ENCODE measurements at regions not wholly inside any gene's neighbourhood (a gene's known extent, or its start where the extent isn't known, plus 50 kb on each side); places are given as distances from the start of the nearest gene placed in this dataset.
"Not testable (repeated sequence)": the region's sequence is repeated elsewhere in the genome, so short reads cannot be mapped to it uniquely, and the experiment has no call there.

- DNase-seq = no peak
These were observed 448.7 kb upstream of the PFKP start for GRCh38 chr10:2618690-2619089.

- no peak for DNase-seq
These were observed 451.1 kb upstream of the PFKP start for GRCh38 chr10:2616215-2616614.

- DNase-seq = no peak
These were observed 455.7 kb upstream of the PFKP start for GRCh38 chr10:2611603-2612002.

GRCh38 chr10:2610946-2611345 is 456.4 kb upstream of the PFKP start:
- peak; percentile 27 for DNase-seq

GRCh38 chr10:2604891-2605290 is 462.5 kb upstream of the PFKP start:
- no peak for DNase-seq

GRCh38 chr10:2599571-2599970 is 467.8 kb upstream of the PFKP start:
- no peak for DNase-seq

- no peak for DNase-seq
These were observed 474.8 kb upstream of the PFKP start for GRCh38 chr10:2592360-2593160.

- no peak for DNase-seq
These were observed 478.2 kb upstream of the PFKP start for GRCh38 chr10:2589196-2589595.

- DNase-seq = no peak
These were observed 483.0 kb upstream of the PFKP start for GRCh38 chr10:2584385-2584784.

GRCh38 chr10:2576892-2577291 is 490.5 kb upstream of the PFKP start:
- DNase-seq = no peak

GRCh38 chr10:2575460-2575859 is 491.9 kb upstream of the PFKP start:
- DNase-seq = no peak

- no peak for DNase-seq
These were observed 494.7 kb upstream of the PFKP start for GRCh38 chr10:2572611-2573010.

- no peak for DNase-seq
These were observed 510.5 kb upstream of the PFKP start for GRCh38 chr10:2556883-2557282.

GRCh38 chr10:2548071-2548470 is 519.3 kb upstream of the PFKP start:
- no peak for DNase-seq

- no peak for DNase-seq
These were observed 519.7 kb upstream of the PFKP start for GRCh38 chr10:2547606-2548005.

- DNase-seq = not testable (repeated sequence)
These were observed 520.5 kb upstream of the PFKP start for GRCh38 chr10:2546894-2547293.

GRCh38 chr10:2543974-2544373 is 523.4 kb upstream of the PFKP start:
- DNase-seq = no peak

GRCh38 chr10:2543142-2543886 is 524.0 kb upstream of the PFKP start:
- DNase-seq = no peak

GRCh38 chr10:2541176-2541575 is 526.2 kb upstream of the PFKP start:
- DNase-seq = no peak

- no peak for DNase-seq
These were observed 537.4 kb upstream of the PFKP start for GRCh38 chr10:2529945-2530344.

GRCh38 chr10:2525781-2526180 is 541.6 kb upstream of the PFKP start:
- no peak for DNase-seq

GRCh38 chr10:2519139-2519538 is 548.2 kb upstream of the PFKP start:
- DNase-seq = no peak

- DNase-seq = no peak
These were observed 558.2 kb upstream of the PFKP start for GRCh38 chr10:2509081-2509531.

- not testable (repeated sequence) for DNase-seq
These were observed 565.9 kb upstream of the PFKP start for GRCh38 chr10:2501366-2501940.

All from NCI-H2171 treated with DMSO at 0.1 percent for 48 hours (cell line).